ENCODE measurements at regions not wholly inside any gene's neighbourhood (a gene's known extent, or its start where the extent isn't known, plus 50 kb on each side); places are given as distances from the start of the nearest gene placed in this dataset.

DNA sequence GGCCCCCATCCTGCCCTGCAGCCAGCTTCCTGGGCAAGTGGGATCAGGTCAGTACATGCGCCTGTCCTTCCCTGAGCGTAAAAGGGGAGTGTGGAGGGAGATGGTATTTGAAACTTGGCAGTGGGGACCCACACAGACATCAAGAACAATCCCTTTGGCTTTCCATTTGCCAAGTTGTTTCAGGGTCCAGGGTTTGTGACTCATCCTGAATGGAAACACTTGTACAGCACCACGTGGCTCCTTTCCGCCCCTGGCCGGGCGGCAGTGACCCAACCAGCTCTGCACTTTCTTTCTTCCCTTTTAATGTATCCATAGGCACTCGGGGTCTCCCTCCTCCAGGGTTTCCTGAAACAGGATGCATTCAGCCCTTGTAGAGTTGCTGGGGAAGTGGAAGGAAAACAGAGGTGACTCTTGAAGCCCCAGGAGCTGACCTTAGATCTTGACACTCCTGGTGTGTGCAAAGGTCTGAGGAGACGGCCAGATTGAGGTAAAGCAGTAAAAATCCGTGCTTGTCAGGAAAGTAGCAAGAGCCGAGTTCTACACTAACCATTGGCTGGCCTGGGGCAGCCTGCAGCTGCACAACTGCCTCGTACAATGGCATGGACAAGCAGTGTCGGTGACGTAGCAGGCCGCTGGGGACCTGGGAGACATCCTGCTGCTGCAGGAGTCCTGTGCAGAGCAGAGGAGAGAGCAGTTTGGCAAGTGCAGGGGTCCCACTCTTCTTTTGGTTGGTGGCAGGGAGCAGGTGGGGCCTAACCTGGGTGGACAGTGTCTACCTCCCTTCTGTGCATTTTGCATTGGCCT lies 189.8 kb downstream of the SNX19 start:
- DNase-seq (ENCODE audit: low read depth): no peak
- TF ChIP-seq, protein P1, sequence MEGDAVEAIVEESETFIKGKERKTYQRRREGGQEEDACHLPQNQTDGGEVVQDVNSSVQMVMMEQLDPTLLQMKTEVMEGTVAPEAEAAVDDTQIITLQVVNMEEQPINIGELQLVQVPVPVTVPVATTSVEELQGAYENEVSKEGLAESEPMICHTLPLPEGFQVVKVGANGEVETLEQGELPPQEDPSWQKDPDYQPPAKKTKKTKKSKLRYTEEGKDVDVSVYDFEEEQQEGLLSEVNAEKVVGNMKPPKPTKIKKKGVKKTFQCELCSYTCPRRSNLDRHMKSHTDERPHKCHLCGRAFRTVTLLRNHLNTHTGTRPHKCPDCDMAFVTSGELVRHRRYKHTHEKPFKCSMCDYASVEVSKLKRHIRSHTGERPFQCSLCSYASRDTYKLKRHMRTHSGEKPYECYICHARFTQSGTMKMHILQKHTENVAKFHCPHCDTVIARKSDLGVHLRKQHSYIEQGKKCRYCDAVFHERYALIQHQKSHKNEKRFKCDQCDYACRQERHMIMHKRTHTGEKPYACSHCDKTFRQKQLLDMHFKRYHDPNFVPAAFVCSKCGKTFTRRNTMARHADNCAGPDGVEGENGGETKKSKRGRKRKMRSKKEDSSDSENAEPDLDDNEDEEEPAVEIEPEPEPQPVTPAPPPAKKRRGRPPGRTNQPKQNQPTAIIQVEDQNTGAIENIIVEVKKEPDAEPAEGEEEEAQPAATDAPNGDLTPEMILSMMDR (IDR thresholded peaks at IDR 0.05; ENCODE audit: insufficient read depth, low read depth, low read length): no peak
- no peak overlapping the region for H3K4me3 ChIP-seq (ENCODE audit: low read depth, low read length)

DNA sequence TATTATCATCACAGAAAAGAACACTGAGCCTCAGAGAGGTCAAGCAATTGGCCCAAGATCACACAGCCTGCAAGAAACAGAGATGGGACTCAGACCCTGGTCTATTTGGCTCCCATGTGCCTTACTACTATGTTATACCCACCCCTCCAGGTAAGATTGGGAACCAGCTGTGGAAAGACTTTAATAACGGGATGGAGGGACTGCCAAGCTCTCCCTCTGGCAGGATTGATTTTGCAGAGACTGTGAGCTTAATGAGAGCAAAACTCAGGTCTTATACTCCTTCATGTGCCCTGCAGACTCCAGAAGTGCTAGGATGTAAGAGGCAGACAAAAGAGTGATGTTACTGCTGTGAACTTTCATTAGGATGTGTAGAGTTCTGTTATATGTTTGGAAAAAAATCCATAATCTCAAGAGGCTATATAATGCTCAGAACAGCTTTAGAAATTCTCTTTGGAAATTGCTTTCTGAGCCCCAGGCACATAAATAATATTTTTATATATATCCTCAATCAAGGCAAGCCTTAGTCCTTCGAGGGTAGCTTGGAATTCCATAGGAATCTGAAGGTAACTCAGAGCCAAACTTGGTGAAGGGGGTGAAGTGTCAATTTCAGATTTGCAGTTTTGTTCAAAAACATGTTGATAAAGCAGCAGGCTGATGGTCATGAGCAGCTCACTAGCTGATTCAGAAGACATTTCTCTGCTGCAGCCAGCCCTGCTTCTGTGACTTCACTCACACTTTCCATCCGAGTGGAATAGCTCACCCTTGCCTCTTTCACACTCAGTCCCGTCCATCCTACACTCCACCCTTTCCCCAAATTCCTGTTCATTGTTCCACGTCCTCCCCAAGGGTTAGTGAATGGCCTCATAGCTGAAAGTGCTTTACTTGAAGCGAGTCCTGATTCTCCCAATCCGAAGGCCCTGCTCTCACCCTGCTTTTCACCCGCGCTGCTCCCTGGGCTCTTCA lies 188.8 kb downstream of the SNX19 start:
- TF ChIP-seq, protein P1 (IDR thresholded peaks at IDR 0.05; ENCODE audit: insufficient read depth, low read depth, low read length): no peak
- no peak overlapping the region for H3K4me3 ChIP-seq (ENCODE audit: low read depth, low read length)
- no peak for DNase-seq (ENCODE audit: low read depth)

DNA sequence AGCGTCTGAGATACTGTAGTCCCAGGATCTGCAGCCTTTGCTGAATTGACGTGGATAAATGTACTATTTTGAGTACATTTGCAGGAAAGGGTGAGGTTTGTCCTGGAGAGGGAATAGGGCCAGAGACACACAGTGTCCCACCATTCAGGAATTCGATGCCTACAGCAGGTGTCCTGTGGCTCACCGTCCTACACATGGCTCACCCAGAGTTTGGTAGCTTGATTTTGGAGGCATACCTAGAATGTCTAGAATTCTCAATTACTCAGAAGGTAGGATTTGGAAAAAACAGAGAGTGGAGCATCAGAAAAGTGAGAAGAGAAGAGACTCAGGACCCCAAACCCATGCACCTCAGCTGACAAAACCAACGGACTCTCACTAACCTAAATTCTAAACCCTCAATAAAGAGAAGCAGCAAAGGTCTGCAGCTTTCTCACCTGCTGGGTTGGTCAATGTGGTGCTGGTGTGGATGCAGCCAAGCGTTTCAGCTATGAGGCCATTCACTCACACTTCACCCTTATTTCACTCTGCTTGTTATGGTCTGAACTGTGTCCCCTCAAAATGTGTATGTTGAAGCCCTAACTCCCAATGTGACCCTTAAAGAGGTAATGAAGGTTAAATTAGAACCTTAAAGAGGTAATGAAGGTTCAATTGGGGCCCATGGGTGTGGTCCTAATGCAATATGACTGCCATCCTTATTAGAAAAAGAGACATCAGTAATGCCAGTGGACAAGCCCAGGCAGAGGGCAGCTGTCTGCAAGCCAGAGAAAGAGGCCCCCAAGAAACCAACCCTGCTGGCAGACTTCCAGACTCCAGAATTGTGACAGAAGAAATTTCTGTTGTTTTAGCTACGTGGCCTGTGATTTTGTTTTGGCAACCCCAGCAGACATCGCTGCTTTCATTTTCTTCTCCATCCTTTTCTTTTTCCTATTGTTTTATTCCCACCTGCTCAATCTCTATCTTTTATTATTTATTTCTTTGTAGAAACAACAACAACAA lies 187.8 kb downstream of the SNX19 start:
- DNase-seq (ENCODE audit: low read depth): no peak
- no peak overlapping the region for H3K4me3 ChIP-seq (ENCODE audit: low read depth, low read length)
- TF ChIP-seq, protein P1 (IDR thresholded peaks at IDR 0.05; ENCODE audit: insufficient read depth, low read depth, low read length): no peak

DNA sequence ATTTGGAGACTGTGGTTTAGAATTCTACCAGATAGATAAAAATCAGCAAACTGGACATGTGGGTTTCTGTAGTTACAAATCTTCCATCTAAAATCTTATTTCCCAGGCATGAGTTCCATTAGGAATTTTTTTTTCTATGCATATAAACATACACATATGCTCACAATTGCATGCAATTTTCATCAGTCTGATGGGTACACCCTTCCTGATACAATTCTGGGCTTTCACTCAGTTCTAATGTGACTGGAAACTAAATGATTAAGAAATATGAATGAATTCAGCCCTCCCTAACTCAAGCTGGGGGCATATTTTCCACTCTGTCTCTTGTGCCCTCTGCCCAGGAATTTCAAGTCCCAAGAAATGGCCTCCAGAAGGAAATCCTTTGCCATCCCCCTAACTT lies 187.1 kb downstream of the SNX19 start:
- no peak for DNase-seq (ENCODE audit: low read depth)
- no peak overlapping the region for H3K4me3 ChIP-seq (ENCODE audit: low read depth, low read length)
- TF ChIP-seq, protein P1 (IDR thresholded peaks at IDR 0.05; ENCODE audit: insufficient read depth, low read depth, low read length): no peak

DNA sequence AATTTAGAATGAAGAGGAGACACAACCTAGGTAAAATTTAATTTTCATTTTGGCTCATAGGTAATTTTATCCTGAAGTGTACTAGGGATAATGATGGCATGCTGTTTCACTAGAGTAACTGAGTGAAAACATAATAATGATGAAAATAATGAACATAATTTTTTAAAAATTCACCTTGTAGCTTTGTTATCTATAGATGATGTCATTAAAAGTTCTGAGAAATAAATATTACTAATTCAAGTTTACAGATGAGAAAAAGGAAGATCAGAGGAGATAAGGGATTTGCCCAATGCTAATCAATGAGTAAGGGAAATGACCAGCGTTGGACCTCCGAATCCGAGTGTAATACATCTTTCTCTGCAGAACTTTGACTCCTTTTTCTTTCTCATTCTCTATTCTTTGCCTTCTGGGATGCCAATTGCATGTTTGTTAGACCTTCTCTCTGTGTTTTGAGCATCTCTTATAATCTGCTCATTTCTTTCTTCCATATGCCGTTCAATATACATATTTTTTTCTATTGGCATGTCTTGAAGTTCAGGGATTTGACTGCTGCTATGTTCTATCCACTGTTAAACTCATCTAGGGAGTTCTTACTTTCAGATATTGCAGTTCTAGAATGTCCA lies 186.5 kb downstream of the SNX19 start:
- TF ChIP-seq, protein P1 (IDR thresholded peaks at IDR 0.05; ENCODE audit: insufficient read depth, low read depth, low read length): no peak
- H3K4me3 ChIP-seq (ENCODE audit: low read depth, low read length): no peak overlapping the region
- DNase-seq (ENCODE audit: low read depth): no peak

DNA sequence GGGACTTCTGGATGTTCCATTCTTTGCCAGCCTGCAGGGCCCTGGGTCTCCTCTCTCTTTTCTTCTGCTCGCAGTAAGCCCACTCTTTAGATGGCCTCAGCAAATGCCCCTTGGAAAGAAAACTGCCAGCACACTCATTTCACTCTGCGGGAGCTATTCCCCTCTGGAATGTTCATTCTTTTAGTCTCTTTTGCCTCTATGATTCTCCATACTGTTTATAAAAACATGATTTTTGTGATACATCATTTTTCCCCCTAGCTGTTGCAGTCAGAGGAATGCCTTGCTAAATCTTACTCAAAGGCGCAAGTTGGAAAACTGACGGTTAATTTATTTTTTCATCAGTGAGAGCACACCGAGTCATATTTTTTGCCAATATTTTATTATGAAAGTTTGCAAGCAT lies 184.9 kb downstream of the SNX19 start:
- no peak for DNase-seq (ENCODE audit: low read depth)
- TF ChIP-seq, protein P1 (IDR thresholded peaks at IDR 0.05; ENCODE audit: insufficient read depth, low read depth, low read length): no peak

More for the DNA sequence above, 184.9 kb downstream of the SNX19 start:
- H3K4me3 ChIP-seq (ENCODE audit: low read depth, low read length): no peak overlapping the region
